ENCODE measurements at regions not wholly inside any gene's neighbourhood (a gene's known extent, or its start where the extent isn't known, plus 50 kb on each side); places are given as distances from the start of the nearest gene placed in this dataset.

- no peak for DNase-seq (ENCODE audit: low read depth in 3 of 3, low spot score in 2 of 3)
Measured at GRCh38 chr5:5711592-5711991, 289.1 kb downstream of the ICE1 start.

- no peak for DNase-seq (ENCODE audit: low read depth in 3 of 3, low spot score in 2 of 3)
Measured at GRCh38 chr5:5711112-5711511, 288.6 kb downstream of the ICE1 start.

DNA sequence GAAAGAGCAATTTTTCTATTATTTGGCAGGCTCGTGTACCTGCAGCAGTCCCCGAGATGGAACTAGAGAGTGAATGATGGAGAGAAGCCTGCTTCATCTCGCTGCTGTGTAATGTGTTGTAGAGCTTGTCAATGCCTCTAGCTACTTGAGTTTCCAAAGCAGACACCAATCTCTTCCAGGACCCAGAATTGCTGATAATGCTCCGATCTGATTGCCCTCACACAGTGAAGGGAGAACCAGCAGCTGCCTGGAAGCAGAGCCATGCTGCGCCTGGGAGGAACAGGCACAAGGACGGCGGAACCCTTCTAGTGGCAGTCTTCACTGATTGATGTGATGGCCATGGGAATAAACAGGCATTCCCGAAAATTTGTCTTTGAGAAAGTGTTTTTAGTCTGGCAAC is 288.0 kb downstream of the ICE1 start:
- no peak for DNase-seq (ENCODE audit: low read depth in 3 of 3, low spot score in 2 of 3)

GRCh38 chr5:5708367-5708919 is 286.0 kb downstream of the ICE1 start:
- DNase-seq (ENCODE audit: low read depth in 3 of 3, low spot score in 2 of 3), result no peak

GRCh38 chr5:5705010-5705409 is 282.5 kb downstream of the ICE1 start:
- DNase-seq (ENCODE audit: low read depth in 3 of 3, low spot score in 2 of 3), result no peak

DNA sequence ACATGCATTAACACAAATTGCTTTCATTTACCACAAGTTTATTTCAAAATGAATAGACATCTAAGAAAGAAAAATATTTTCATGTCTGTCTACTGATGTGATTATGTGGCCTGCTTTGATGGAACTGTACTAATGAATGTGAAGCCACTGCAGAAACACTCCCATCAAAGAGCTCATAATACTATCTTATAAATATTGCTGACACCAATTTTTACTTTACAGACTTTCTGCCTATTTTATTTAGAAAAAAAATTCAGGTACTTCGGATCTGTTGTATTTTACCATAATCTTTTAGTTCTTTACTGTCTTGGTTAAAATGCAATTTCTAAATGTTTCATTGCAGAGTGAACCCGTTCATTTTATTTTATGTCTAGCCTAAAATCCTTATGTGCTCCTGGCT is 281.9 kb downstream of the ICE1 start:
- DNase-seq (ENCODE audit: low read depth in 3 of 3, low spot score in 2 of 3), result no peak

GRCh38 chr5:5702934-5703333 is 280.5 kb downstream of the ICE1 start:
- DNase-seq (ENCODE audit: low read depth in 3 of 3, low spot score in 2 of 3), result no peak

GRCh38 chr5:5700549-5700948 is 278.1 kb downstream of the ICE1 start:
- no peak for DNase-seq (ENCODE audit: low read depth in 3 of 3, low spot score in 2 of 3)

DNA sequence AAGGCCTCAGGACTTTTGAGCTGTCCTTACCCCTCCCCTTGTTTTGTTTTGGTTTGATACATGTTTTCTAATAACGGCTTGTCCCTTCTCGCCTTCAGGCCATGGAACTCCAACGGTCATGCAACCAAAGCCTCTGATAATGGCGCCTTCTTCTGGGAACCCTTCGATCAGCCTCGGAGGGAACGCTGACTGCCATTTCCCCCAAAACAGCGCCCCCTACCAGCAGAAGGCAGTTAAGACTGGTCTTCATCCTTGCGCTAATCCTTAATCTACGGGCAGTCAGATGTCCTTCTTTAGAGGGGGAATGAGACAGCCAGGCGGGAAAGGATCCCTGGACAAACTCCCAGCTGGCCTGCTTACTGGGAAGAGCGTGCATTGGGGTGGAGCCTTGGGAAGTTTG is 276.6 kb downstream of the ICE1 start:
- DNase-seq (ENCODE audit: low read depth in 3 of 3, low spot score in 2 of 3), result no peak

- no peak for DNase-seq (ENCODE audit: low read depth in 3 of 3, low spot score in 2 of 3)
Measured at GRCh38 chr5:5695266-5695665, 272.8 kb downstream of the ICE1 start.

GRCh38 chr5:5688925-5689310 is 266.4 kb downstream of the ICE1 start:
- no peak for DNase-seq (ENCODE audit: low read depth in 3 of 3, low spot score in 2 of 3)

GRCh38 chr5:5688194-5688924 is 265.9 kb downstream of the ICE1 start:
- DNase-seq (ENCODE audit: low read depth in 3 of 3, low spot score in 2 of 3), result no peak

DNA sequence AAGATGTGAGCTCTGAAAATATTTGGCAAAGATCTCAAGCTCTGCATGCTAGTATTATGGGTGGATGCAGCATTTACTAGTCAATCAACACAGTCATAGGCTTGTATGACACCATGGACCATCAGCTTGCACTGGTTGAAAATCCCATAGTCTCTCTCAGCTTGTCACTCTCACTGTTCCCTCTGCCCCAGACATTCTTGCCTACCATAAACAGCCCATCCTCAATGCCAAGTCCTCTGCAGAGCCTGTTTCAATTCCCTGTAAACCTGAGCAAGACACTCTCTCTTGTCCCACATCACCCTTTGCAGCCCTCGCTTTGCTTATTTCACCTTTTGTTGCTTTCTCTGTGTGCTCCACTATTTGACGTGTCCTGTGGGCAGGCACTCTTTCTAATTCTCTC is 264.6 kb downstream of the ICE1 start:
- DNase-seq (ENCODE audit: low read depth in 3 of 3, low spot score in 2 of 3), result no peak

GRCh38 chr5:5686356-5686755 is 263.9 kb downstream of the ICE1 start:
- no peak for DNase-seq (ENCODE audit: low read depth in 3 of 3, low spot score in 2 of 3)

- DNase-seq (ENCODE audit: low read depth in 3 of 3, low spot score in 2 of 3), result no peak
Measured at GRCh38 chr5:5685737-5686136, 263.3 kb downstream of the ICE1 start.

- DNase-seq (ENCODE audit: low read depth in 3 of 3, low spot score in 2 of 3), result no peak
Measured at GRCh38 chr5:5683174-5683573, 260.7 kb downstream of the ICE1 start.

DNA sequence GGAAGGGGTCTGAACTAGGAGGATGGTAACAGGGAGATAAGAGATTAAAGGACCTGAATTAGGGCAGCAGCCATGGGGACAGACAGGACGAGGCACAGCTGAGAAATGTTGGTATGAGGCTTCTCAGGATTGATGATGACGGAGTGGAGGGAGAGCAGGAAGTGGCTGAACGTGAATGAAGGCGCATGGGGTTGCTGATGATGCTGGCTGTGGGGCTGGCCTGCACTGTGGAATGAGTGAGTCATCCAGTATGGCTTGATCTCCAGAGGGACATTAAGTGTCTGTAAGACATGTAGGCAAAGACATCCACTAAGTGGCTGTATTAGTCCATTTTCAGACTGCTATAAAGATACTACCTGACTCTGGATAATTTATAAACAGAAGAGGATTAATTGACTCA is 256.4 kb downstream of the ICE1 start:
- DNase-seq (ENCODE audit: low read depth in 3 of 3, low spot score in 2 of 3), result no peak

- no peak for DNase-seq (ENCODE audit: low read depth in 3 of 3, low spot score in 2 of 3)
Measured at GRCh38 chr5:5677738-5678137, 255.3 kb downstream of the ICE1 start.

- no peak for DNase-seq (ENCODE audit: low read depth in 3 of 3, low spot score in 2 of 3)
Measured at GRCh38 chr5:5676218-5676617, 253.7 kb downstream of the ICE1 start.

DNA sequence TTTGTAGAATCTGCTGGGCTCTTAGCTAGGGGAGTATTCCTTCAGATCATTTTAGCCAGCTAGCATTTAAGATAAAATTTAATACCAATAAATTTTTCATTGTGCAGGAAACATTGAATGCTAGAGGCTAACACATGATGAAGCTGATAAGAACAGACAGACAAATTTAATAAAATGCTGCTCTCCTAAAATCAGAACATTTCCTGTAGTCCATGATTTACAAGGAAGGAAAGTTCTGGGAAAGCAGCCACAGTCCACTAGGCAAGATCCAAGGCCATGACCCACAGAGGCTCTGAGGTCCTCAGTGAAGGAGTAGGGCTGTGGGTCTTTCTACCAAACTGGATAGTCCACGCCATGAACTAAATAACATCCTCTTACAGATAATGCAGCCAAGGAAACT is 253.0 kb downstream of the ICE1 start:
- DNase-seq (ENCODE audit: low read depth in 3 of 3, low spot score in 2 of 3), result no peak

DNA sequence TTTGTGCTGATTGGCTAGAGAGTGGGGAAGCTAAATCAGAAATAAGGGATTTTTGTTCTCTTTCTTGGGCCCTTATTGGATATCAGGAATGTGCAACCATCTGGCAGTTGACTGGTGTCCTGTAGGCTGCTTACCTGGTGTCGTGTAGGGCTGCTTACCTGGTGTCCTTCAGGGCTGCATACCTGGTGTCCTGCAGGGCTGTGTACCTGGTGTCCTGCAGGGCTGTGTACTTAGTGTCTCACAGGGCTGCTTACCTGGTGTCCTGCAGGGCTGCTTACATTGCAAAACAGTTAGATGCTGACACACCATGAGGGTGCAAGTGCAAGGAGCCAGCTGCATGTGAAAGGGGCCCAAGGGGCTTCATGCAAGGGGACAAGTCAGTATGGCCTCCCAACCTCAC is 249.3 kb downstream of the ICE1 start:
- DNase-seq (ENCODE audit: low read depth in 3 of 3, low spot score in 2 of 3), result no peak

- no peak for DNase-seq (ENCODE audit: low read depth in 3 of 3, low spot score in 2 of 3)
Measured at GRCh38 chr5:5667136-5667554, 244.7 kb downstream of the ICE1 start.

DNA sequence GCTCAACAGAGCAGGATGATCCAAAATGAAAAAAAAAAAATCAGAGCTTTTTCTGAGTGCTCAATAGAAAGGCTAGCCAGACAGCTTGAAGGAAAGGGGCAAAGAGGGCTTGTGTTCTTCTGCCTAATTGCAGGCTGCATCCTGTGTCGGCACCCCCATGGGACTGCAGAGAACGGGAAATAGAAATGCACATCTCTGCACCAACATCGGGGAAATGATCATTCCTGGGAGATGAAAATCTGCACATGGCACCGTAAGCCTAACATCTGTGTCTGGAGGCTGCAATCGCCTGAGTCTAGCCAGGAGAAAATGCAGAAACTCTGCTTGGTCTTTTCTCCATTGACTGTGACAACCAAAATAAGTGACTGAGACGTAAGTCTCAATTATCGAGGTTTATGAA is 243.9 kb downstream of the ICE1 start:
- no peak for DNase-seq (ENCODE audit: low read depth in 3 of 3, low spot score in 2 of 3)
